HepG2 (cell line): ENCODE measurements at regions not wholly inside any gene's neighbourhood (a gene's known extent, or its start where the extent isn't known, plus 50 kb on each side); places are given as distances from the start of the nearest gene placed in this dataset.

Source experiments
- ATAC-seq: fragments of 200-7000 bp; cut with Tn5 transposase; 3 replicates; pipeline ENCODE4 v1.9.1; 2020; ENCODE audit warnings: mild to moderate bottlenecking, moderate library complexity
- BruUV-seq: library from RNA; stranded (reverse); fragments of 400-500 nt; replicated peaks from 2 replicates; lab custom pipeline; 2021; lab: Mats Ljungman, UMichigan
- CTCF ChIA-PET: fragments of 300-600 bp; formaldehyde crosslinking; extraction: SDS; loops from one replicate; lab custom pipeline; 2021; ENCODE audit warnings: low total read pairs, inconsistent platforms, low intra/inter-chr PET ratio; lab: Yijun Ruan, JAX
- POLR2A ChIA-PET: fragments of 350-600 bp; sonication (Branson Sonifier 250); formaldehyde crosslinking; loops from one replicate; lab custom pipeline; 2020; ENCODE audit warnings: antibody characterized with exemption, inconsistent platforms; lab: Yijun Ruan, JAX
- DNase-seq: peaks from one replicate; pipeline ENCODE4 v3.0.0-alpha.2; 2015; ENCODE audit warnings: low spot score
- FAIRE-seq: peaks from 3 replicates; lab custom pipeline; 2011; peaks lifted over from hg19 to GRCh38; lab: Jason Lieb, UNC
- H2AFZ ChIP-seq: one replicate; pipeline ENCODE4 v1.6.1; 2011; ENCODE audit warnings: low read length, inconsistent platforms
- H3K27ac ChIP-seq: fragments of 300-600 bp; 3 replicates; pipeline ENCODE4 v1.8.0; 2011; ENCODE audit warnings: mixed run types, mild to moderate bottlenecking, mixed read lengths, low read length, inconsistent platforms; ENCODE audit not compliant: insufficient read depth; ENCODE audit errors: extremely low read length
- H3K27me3 ChIP-seq, 2 experiments: fragments of 200-600 bp in 1 of 2; 2 replicates in 1 of 2; 3 replicates in 1 of 2; pipeline versions ENCODE4 v1.6.0 to v1.8.0; 2011; ENCODE audit warnings: low read length in 2 of 2, mild to moderate bottlenecking in 2 of 2, moderate library complexity in 2 of 2, inconsistent platforms in 1 of 2; ENCODE audit not compliant: insufficient read depth in 2 of 2, control insufficient read depth in 1 of 2
- H3K36me3 ChIP-seq, 2 experiments: fragments of 200-600 bp in 1 of 2; replicated peaks in 1 of 2; 2 replicates in 1 of 2; 3 replicates in 1 of 2; pipeline versions ENCODE4 v1.5.1 to v1.8.0; 2011; ENCODE audit warnings: low read length in 2 of 2, inconsistent platforms in 1 of 2; ENCODE audit not compliant: insufficient read depth in 2 of 2, control insufficient read depth in 1 of 2
- H3K4me1 ChIP-seq: 2 replicates; pipeline ENCODE4 v1.5.1; 2012; ENCODE audit warnings: low read length, inconsistent platforms; ENCODE audit not compliant: insufficient read depth
- H3K4me2 ChIP-seq: 2 replicates; pipeline ENCODE4 v1.6.0; 2011; ENCODE audit warnings: low read depth, low read length, inconsistent platforms
- H3K4me3 ChIP-seq, 3 experiments: fragments of 200-600 bp in 1 of 3; sonication (generic), shearing (Covaris generic) in 1 of 3; replicated peaks in 1 of 3; 2 replicates each; pipeline ENCODE4 v1.5.1; 2011 to 2016; ENCODE audit warnings: low read length in 3 of 3, inconsistent platforms in 2 of 3, low read depth in 2 of 3, mild to moderate bottlenecking in 2 of 3, control low read depth in 1 of 3, mixed read lengths in 1 of 3; ENCODE audit not compliant: insufficient read depth in 1 of 3
- H3K79me2 ChIP-seq: one replicate; pipeline ENCODE4 v1.6.1; 2011; ENCODE audit warnings: low read length, inconsistent platforms; ENCODE audit not compliant: insufficient read depth
- H3K9ac ChIP-seq: 2 replicates; pipeline ENCODE4 v1.6.0; 2011; ENCODE audit warnings: mild to moderate bottlenecking, low read depth, low read length, inconsistent platforms; ENCODE audit not compliant: insufficient read depth
- H3K9me3 ChIP-seq: 2 replicates; pipeline ENCODE4 v1.5.1; 2012; ENCODE audit warnings: mild to moderate bottlenecking, low read length
- H4K20me1 ChIP-seq: 2 replicates; pipeline ENCODE4 v1.6.0; 2011; ENCODE audit warnings: inconsistent platforms, mild to moderate bottlenecking, low read length, moderate library complexity; ENCODE audit not compliant: insufficient read depth
- ATF1 ChIP-seq: IDR thresholded peaks from 2 replicates; pipeline ENCODE4 v1.6.1; 2016; ENCODE audit warnings: mild to moderate bottlenecking, control low read depth
- ATRX ChIP-seq: sonication (generic); formaldehyde crosslinking; IDR thresholded peaks from 2 replicates; pipeline ENCODE4 v1.4.0; 2020; ENCODE audit warnings: missing genetic modification reagents, borderline replicate concordance
- CEBPB ChIP-seq: IDR thresholded peaks from 2 replicates; pipeline ENCODE4 v1.6.1; 2011; ENCODE audit warnings: low read depth, low read length, improper control_type of control experiment, borderline replicate concordance
- DPF2 ChIP-seq: sonication (generic); formaldehyde crosslinking; IDR thresholded peaks from 2 replicates; pipeline ENCODE4 v1.4.0; 2020; ENCODE audit warnings: mild to moderate bottlenecking, low read depth, missing genetic modification reagents, borderline replicate concordance
- KAT8 ChIP-seq: IDR thresholded peaks from 2 replicates; pipeline ENCODE4 v1.6.1; 2016; ENCODE audit warnings: missing genetic modification reagents, missing compliant biosample characterization
- MATR3 ChIP-seq: sonication (generic); formaldehyde crosslinking; IDR thresholded peaks from 2 replicates; pipeline ENCODE4 v1.4.0; 2020; ENCODE audit warnings: missing genetic modification reagents
- NCOA5 ChIP-seq: sonication (generic); formaldehyde crosslinking; IDR thresholded peaks from 2 replicates; pipeline ENCODE4 v1.4.0; 2020; ENCODE audit warnings: missing genetic modification reagents
- RBM39 ChIP-seq: fragments of 200-400 bp; formaldehyde crosslinking; IDR thresholded peaks from one replicate; pipeline ENCODE4 v1.6.1; 2018; ENCODE audit warnings: antibody characterized with exemption, mild to moderate bottlenecking, low read depth, low read length; ENCODE audit not compliant: poor library complexity, severe bottlenecking
- REPIN1 ChIP-seq: sonication (generic); formaldehyde crosslinking; IDR thresholded peaks from 2 replicates; pipeline ENCODE4 v1.8.0; 2022; ENCODE audit warnings: missing genetic modification reagents, low read depth, mild to moderate bottlenecking, borderline replicate concordance
- SRF ChIP-seq: IDR thresholded peaks from 2 replicates; pipeline ENCODE4 v1.6.1; 2011; ENCODE audit warnings: mild to moderate bottlenecking, low read depth, low read length, moderate library complexity
- TCF7L2 ChIP-seq: IDR thresholded peaks from 2 replicates; pipeline ENCODE4 v1.6.1; 2011; ENCODE audit warnings: mild to moderate bottlenecking, low read depth, low read length, moderate library complexity
- ZNF224 ChIP-seq: sonication (generic); formaldehyde crosslinking; IDR thresholded peaks from 2 replicates; pipeline ENCODE4 v1.5.0; 2020; ENCODE audit warnings: mild to moderate bottlenecking, missing genetic modification reagents
- ZNF549 ChIP-seq: sonication (generic); formaldehyde crosslinking; IDR thresholded peaks from 2 replicates; pipeline ENCODE4 v1.5.0; 2020; ENCODE audit warnings: missing genetic modification reagents
- ZNF660 ChIP-seq: sonication (generic); formaldehyde crosslinking; IDR thresholded peaks from 2 replicates; pipeline ENCODE4 v1.5.1; 2020; ENCODE audit warnings: mild to moderate bottlenecking, low read depth, missing genetic modification reagents, borderline replicate concordance
- ZSCAN25 ChIP-seq: sonication (generic); formaldehyde crosslinking; IDR thresholded peaks from 2 replicates; pipeline ENCODE4 v1.8.0; 2022; ENCODE audit warnings: mild to moderate bottlenecking, missing genetic modification reagents
- WGBS: methylation state at CpG from one replicate; pipeline ENCODE4 v1.1.6; 2017; ENCODE audit warnings: low lambda C conversion rate; 5-methylcytosine and 5-hydroxymethylcytosine counted together
- in situ Hi-C: cut with HindIII; loops from 2 replicates; pipeline ENCODE4 v1.10.0; 2017; ENCODE audit warnings: low pct_unique_long_range_greater_than_20kb; ENCODE audit not compliant: extremely low pct_ligation_motif_present
- intact Hi-C: fragments of 100-400 bp; cut with micrococcal nuclease; formaldehyde crosslinking; loops from one replicate; pipeline ENCODE4 v1.10.0; 2022; ENCODE audit not compliant: unreplicated experiment
- TF ChIP-seq, protein P1 (sequence below): IDR thresholded peaks from 2 replicates; pipeline ENCODE4 v1.6.1; 2016; ENCODE audit warnings: mild to moderate bottlenecking, missing biosample characterization, missing genetic modification reagents
- TF ChIP-seq, protein P2 (sequence below): IDR thresholded peaks from 2 replicates; pipeline ENCODE4 v1.6.1; 2016

DNA sequence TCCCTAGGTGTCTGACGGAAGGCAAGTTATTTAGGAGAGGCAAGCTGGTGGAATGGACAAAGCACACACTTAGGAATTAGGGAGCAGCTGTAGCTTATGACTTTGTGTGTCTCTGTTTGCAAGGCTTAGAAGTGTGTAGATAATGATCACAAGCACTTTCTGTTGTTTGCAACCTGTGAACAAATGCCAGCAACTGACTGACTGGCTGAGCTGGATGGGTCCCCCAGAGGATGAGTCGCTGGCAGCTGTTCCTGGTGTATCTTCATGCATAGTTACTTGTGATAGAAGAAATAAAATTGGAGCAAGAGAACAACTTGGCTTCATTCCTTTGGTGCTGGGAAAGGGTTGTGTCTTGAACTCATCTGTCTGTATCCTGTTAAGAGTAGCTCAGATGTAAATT lies 64.2 kb upstream of the BEND4 start:
- no TSS peak for BruUV-seq
- H3K79me2 ChIP-seq = no peaks in the 10 kb centered on the region
- H3K9ac ChIP-seq = no peak overlapping the region
- H2AFZ ChIP-seq = no peak overlapping the region
- ChIA-PET CTCF (no interaction called here), POLR2A (no interaction called here)
- DNase-seq (no peak), ATAC-seq (no peak), FAIRE-seq (no peak)
- no peaks in the 10 kb centered on the region for H3K4me1 ChIP-seq
- intact Hi-C loops = no loop called here
- 9% methylated on average over 2 of the region's 2 CpGs for WGBS
- in situ Hi-C loops = no loop called here
- no peaks in the 10 kb centered on the region for H3K36me3 ChIP-seq
- no peaks in the 10 kb centered on the region for H3K9me3 ChIP-seq
- H3K4me2 ChIP-seq = no peak overlapping the region
- no peak overlapping the region for H3K27ac ChIP-seq
- H4K20me1 ChIP-seq = no peaks in the 10 kb centered on the region
- no peak overlapping the region for H3K4me3 ChIP-seq
- H3K27me3 ChIP-seq = no peaks in the 10 kb centered on the region
- TF ChIP-seq ATF1 = no peak
- TF ChIP-seq ZNF224 (CRISPR knock-in tag) = no peak
- no peak for TF ChIP-seq ZNF660 (CRISPR knock-in tag)
- no peak for TF ChIP-seq ATRX
- TF ChIP-seq ZNF549 (CRISPR knock-in tag) = no peak
- TF ChIP-seq, protein P1, sequence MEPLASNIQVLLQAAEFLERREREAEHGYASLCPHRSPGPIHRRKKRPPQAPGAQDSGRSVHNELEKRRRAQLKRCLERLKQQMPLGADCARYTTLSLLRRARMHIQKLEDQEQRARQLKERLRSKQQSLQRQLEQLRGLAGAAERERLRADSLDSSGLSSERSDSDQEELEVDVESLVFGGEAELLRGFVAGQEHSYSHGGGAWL = no peak
- no peak for TF ChIP-seq CEBPB
- no peak for TF ChIP-seq SRF
- TF ChIP-seq TCF7L2 = no peak
- no peak for TF ChIP-seq KAT8 (CRISPR knock-in tag)
- no peak for TF ChIP-seq REPIN1 (CRISPR knock-in tag)
- no peak for TF ChIP-seq DPF2
- TF ChIP-seq RBM39 = no peak
- TF ChIP-seq, protein P2, sequence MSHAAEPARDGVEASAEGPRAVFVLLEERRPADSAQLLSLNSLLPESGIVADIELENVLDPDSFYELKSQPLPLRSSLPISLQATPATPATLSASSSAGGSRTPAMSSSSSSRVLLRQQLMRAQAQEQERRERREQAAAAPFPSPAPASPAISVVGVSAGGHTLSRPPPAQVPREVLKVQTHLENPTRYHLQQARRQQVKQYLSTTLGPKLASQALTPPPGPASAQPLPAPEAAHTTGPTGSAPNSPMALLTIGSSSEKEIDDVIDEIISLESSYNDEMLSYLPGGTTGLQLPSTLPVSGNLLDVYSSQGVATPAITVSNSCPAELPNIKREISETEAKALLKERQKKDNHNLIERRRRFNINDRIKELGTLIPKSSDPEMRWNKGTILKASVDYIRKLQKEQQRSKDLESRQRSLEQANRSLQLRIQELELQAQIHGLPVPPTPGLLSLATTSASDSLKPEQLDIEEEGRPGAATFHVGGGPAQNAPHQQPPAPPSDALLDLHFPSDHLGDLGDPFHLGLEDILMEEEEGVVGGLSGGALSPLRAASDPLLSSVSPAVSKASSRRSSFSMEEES (CRISPR knock-in tag) = no peak
- no peak for TF ChIP-seq MATR3
- TF ChIP-seq NCOA5 (CRISPR knock-in tag) = no peak
- TF ChIP-seq ZSCAN25 (CRISPR knock-in tag) = no peak
